NCI-H2227 treated with DMSO at 0.1 percent for 48 hours (cell line): ENCODE measurements at regions not wholly inside any gene's neighbourhood (a gene's known extent, or its start where the extent isn't known, plus 50 kb on each side); places are given as distances from the start of the nearest gene placed in this dataset.

Experiments used
- DNase-seq: peaks from one replicate; lab custom pipeline; 2025; lab: John Stamatoyannopoulos, UW

DNA sequence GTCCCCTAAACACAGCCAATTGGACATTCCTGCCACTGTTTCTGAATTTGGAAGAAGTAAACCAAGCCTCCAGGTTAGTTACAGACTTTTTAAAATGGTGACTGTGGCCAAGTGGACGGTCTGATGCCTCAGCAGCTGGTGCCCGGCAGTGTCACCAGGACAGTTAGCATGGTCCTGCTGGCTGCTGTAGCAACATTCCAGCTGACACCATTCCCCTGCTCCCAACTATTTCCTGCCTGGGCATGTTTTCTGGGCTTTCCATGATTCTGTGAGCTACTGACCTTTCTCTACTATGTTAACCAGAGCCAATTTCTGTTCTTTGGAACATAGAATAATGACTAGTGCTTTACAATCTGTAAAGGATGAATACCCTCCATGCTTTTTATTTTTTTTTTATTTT lies 95.0 kb downstream of the TLR5 start:
- DNase-seq = no peak

DNA sequence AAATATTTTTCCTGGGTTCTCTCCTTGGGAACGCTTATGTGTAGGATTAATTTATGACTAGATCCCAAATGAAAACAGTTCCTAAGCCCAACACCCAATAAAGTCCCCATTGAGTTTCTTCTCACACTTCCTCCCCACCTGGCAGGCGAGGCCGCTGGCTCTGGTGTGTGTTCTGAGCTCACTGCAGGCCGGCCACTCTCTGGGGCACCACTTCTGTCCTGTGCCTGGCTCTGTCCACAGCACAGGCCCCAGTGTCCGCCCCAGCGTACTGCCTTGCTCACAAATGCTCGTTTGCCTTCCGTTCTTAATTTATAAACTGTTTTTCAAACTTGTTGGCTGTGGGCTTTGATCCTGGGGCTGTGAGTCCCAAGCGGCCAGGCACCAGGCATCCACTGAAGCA lies 90.6 kb downstream of the TLR5 start:
- DNase-seq = no peak

DNA sequence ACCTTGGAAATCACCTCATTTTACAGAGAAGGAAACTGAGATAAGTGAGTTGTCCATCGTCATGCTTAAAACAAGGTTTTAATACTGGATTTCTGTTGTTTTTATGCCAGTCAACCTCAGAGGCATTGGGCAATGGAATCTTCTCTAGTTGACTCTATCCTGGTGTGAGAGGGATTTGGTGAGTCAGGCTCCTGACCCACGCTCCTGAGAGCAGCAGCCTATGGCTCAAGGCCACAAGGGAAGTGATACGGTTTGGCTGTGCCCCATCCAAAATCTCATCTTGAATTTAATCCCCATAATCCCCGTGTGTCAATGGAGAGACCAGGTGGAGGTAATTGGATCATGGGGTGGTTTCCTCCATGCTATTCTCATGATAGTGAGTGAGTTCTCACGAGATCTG lies 90.1 kb downstream of the TLR5 start:
- DNase-seq = no peak

DNA sequence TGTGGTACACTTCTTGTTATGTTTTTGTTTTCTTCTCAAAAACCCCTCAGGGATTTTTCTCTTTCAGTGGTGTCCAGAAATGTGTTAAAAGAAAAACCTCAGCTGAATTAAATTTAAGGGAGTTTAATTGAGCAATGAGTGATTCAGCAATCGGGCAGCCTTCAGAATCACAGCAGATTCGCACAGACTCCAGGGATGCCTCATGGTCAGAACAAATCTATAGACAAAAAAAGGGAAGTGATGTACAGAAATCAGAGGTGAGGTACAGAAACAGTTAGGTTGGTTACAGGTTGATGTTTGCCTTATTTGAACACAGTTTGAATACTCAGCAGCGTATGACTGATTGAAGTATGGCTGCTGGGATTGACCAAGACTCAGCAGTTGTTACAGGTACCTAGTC lies 86.2 kb downstream of the TLR5 start:
- no peak for DNase-seq

DNA sequence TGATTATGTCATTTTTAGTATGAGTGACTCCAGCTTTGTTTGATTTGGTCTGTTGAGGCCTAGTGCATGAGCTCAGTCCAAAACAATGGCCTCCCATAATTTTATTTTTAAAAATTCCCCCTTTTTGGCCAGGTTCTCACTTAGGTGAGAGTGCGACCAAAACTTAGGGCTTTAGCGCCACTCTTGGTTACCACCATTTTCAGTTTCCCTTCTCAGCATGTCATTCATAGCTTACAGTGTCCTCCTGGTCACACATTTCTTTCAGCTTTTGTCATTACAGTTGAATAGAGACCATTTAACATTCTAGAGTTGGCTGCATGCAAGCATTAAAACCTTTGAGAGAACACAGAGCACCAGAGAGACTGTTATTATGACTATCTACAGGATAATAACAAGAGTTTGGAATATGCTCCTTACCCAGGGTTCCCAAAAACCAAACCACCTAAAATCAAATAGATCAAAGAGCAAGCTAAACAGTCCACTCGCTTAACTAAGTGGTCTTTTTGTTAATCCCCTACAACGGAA lies 85.4 kb downstream of the TLR5 start:
- DNase-seq = no peak
